HEK293 (cell line): ENCODE measurements at regions not wholly inside any gene's neighbourhood (a gene's known extent, or its start where the extent isn't known, plus 50 kb on each side); places are given as distances from the start of the nearest gene placed in this dataset.

Source experiments
- CTCF ChIA-PET: fragments of 350-600 bp; formaldehyde crosslinking; extraction: SDS; loops from one replicate; lab custom pipeline; 2021; ENCODE audit warnings: antibody characterized with exemption; lab: Yijun Ruan, JAX
- POLR2A ChIA-PET: fragments of 300-600 bp; formaldehyde crosslinking; extraction: SDS; loops from one replicate; lab custom pipeline; 2020; ENCODE audit warnings: antibody characterized with exemption, inconsistent platforms; lab: Yijun Ruan, JAX
- H3K27ac ChIP-seq: fragments of 200-500 bp; sonication (Bioruptor generic); 2 replicates; pipeline ENCODE4 v1.5.1; 2014; ENCODE audit warnings: low read depth, low read length, control low read depth, inconsistent platforms; ENCODE audit errors: extremely low read depth
- H3K36me3 ChIP-seq, 2 experiments: fragments of 200-500 bp in 1 of 2; sonication (Bioruptor generic) in 1 of 2; 1 replicate in 1 of 2; 2 replicates in 1 of 2; pipeline ENCODE4 v1.5.1; 2014 to 2017; ENCODE audit warnings: inconsistent platforms in 2 of 2, low read length in 2 of 2; ENCODE audit not compliant: control insufficient read depth in 2 of 2, insufficient read depth in 1 of 2
- H3K4me1 ChIP-seq: fragments of 200-500 bp; sonication (Bioruptor generic); 2 replicates; pipeline ENCODE4 v1.5.1; 2014; ENCODE audit warnings: mild to moderate bottlenecking, low read length, inconsistent platforms; ENCODE audit not compliant: control insufficient read depth, insufficient read depth
- H3K4me3 ChIP-seq: 2 replicates; pipeline ENCODE4 v1.5.1; 2011; ENCODE audit warnings: low read depth, mild to moderate bottlenecking, control low read depth, low read length, moderate library complexity
- H3K9me3 ChIP-seq: fragments of 200-500 bp; sonication (Bioruptor generic); 2 replicates; pipeline ENCODE4 v1.5.1; 2014; ENCODE audit warnings: low read depth, low read length, inconsistent platforms; ENCODE audit not compliant: control insufficient read depth, insufficient read depth
- EGR2 ChIP-seq: fragments of 450-650 bp; formaldehyde crosslinking; IDR thresholded peaks from 2 replicates; pipeline ENCODE4 v1.5.1; 2016; ENCODE audit warnings: low read depth, missing biosample characterization, missing genetic modification characterization
- KLF1 ChIP-seq: fragments of 450-650 bp; formaldehyde crosslinking; IDR thresholded peaks from 2 replicates; pipeline ENCODE4 v1.5.1; 2016; ENCODE audit warnings: missing biosample characterization, missing genetic modification characterization
- KLF8 ChIP-seq: fragments of 450-650 bp; formaldehyde crosslinking; IDR thresholded peaks from 2 replicates; pipeline ENCODE4 v1.5.1; 2016; ENCODE audit warnings: missing biosample characterization, missing genetic modification characterization
- RBAK ChIP-seq: fragments of 450-650 bp; formaldehyde crosslinking; IDR thresholded peaks from 2 replicates; pipeline ENCODE4 v1.5.1; 2016; ENCODE audit warnings: missing biosample characterization, missing genetic modification characterization
- REPIN1 ChIP-seq: fragments of 450-650 bp; formaldehyde crosslinking; IDR thresholded peaks from 2 replicates; pipeline ENCODE4 v1.5.1; 2017; ENCODE audit warnings: missing biosample characterization, missing genetic modification characterization, low read depth
- SCRT2 ChIP-seq: fragments of 450-650 bp; formaldehyde crosslinking; IDR thresholded peaks from 2 replicates; pipeline ENCODE4 v1.5.1; 2016; ENCODE audit warnings: missing biosample characterization, missing genetic modification characterization
- ZBTB17 ChIP-seq: fragments of 450-650 bp; formaldehyde crosslinking; IDR thresholded peaks from 2 replicates; pipeline ENCODE4 v1.5.1; 2016; ENCODE audit warnings: missing biosample characterization, missing genetic modification characterization
- ZNF157 ChIP-seq: fragments of 450-650 bp; formaldehyde crosslinking; IDR thresholded peaks from 2 replicates; pipeline ENCODE4 v1.5.1; 2016; ENCODE audit warnings: missing biosample characterization, missing genetic modification characterization
- ZNF16 ChIP-seq: fragments of 450-650 bp; formaldehyde crosslinking; IDR thresholded peaks from 2 replicates; pipeline ENCODE4 v1.5.1; 2016; ENCODE audit warnings: low read depth, missing biosample characterization, missing genetic modification characterization
- ZNF174 ChIP-seq: fragments of 450-650 bp; formaldehyde crosslinking; IDR thresholded peaks from 2 replicates; pipeline ENCODE4 v1.5.0; 2017; ENCODE audit warnings: missing biosample characterization, mild to moderate bottlenecking, missing genetic modification characterization
- ZNF214 ChIP-seq: fragments of 450-650 bp; formaldehyde crosslinking; IDR thresholded peaks from 2 replicates; pipeline ENCODE4 v1.5.1; 2017; ENCODE audit warnings: missing biosample characterization, mild to moderate bottlenecking, missing genetic modification characterization, borderline replicate concordance
- ZNF248 ChIP-seq: fragments of 450-650 bp; formaldehyde crosslinking; IDR thresholded peaks from 2 replicates; pipeline ENCODE4 v1.5.1; 2017; ENCODE audit warnings: missing biosample characterization, missing genetic modification characterization
- ZNF292 ChIP-seq: fragments of 450-650 bp; formaldehyde crosslinking; IDR thresholded peaks from 2 replicates; pipeline ENCODE4 v1.5.1; 2016; ENCODE audit warnings: low read depth, missing biosample characterization, missing genetic modification characterization, borderline replicate concordance
- ZNF341 ChIP-seq: fragments of 450-650 bp; formaldehyde crosslinking; IDR thresholded peaks from 2 replicates; pipeline ENCODE4; 2016; ENCODE audit warnings: low read depth, missing biosample characterization, missing genetic modification characterization
- ZNF404 ChIP-seq: fragments of 450-650 bp; formaldehyde crosslinking; IDR thresholded peaks from 2 replicates; pipeline ENCODE4 v1.5.1; 2017; ENCODE audit warnings: missing biosample characterization, missing genetic modification characterization
- ZNF510 ChIP-seq: fragments of 450-650 bp; formaldehyde crosslinking; IDR thresholded peaks from 2 replicates; pipeline ENCODE4 v1.5.1; 2018; ENCODE audit warnings: mild to moderate bottlenecking, missing genetic modification characterization, missing biosample characterization; ENCODE audit not compliant: insufficient replicate concordance
- ZSCAN16 ChIP-seq: fragments of 450-650 bp; formaldehyde crosslinking; IDR thresholded peaks from 2 replicates; pipeline ENCODE4 v1.5.1; 2016; ENCODE audit warnings: missing biosample characterization, missing genetic modification characterization
- TF ChIP-seq, protein P1 (sequence below): fragments of 450-650 bp; formaldehyde crosslinking; IDR thresholded peaks from 2 replicates; pipeline ENCODE4 v1.5.1; 2016; ENCODE audit warnings: missing biosample characterization, missing genetic modification characterization
- TF ChIP-seq, protein P2 (sequence below): fragments of 450-650 bp; formaldehyde crosslinking; IDR thresholded peaks from 2 replicates; pipeline ENCODE4 v1.5.1; 2016; ENCODE audit warnings: missing biosample characterization, missing genetic modification characterization
- TF ChIP-seq, protein P3 (sequence below): fragments of 450-650 bp; formaldehyde crosslinking; IDR thresholded peaks from 2 replicates; pipeline ENCODE4 v1.5.1; 2016; ENCODE audit warnings: missing biosample characterization, missing genetic modification characterization
- TF ChIP-seq, protein P4 (sequence below): fragments of 450-650 bp; formaldehyde crosslinking; IDR thresholded peaks from 2 replicates; pipeline ENCODE4 v1.5.1; 2016; ENCODE audit warnings: missing biosample characterization, missing genetic modification characterization

DNA sequence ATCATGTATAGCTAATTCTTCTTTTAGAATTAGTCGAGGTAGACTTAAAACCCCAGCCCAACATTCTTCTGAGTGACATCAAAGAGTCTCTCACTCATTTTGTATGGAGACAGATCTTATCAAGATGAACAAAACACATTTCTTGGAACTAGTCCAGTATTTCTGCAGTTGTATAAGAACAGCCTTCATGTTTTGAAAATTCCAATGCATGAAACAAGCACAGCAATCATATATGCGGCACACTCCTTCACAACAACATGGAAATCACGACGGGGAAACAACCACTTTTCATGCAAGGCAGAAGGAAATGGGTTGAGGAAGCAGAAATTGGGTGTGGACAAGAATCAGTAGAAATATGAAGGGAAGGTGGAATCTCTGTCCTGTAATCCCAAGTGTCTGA, 113.8 kb downstream of the PLK2 start (continued):
- no peak for TF ChIP-seq ZNF16 (tag by site-specific recombination)
- TF ChIP-seq ZNF341 (tag by site-specific recombination): no peak
- no peak for TF ChIP-seq ZNF292 (tag by site-specific recombination)
- TF ChIP-seq, all 188 proteins: peak for 0

DNA sequence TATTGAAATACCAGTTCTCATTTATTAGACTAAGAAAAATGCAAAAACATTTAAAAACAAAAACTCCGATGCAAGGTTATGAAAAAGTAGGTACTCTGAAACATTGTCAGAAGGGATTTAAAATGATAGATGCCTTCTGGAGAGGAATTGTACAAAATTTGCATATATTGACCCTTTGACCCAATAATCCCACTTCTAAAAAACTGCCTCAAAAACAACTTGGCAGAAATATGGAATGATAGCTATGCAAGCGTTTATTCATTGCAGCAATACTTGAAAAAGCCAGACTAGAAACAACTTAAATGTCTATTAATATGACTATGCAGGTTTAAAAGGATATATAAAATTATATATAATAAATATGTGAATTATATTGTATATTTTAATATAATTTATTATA, 118.4 kb downstream of the PLK2 start:
- TF ChIP-seq ZNF157 (tag by site-specific recombination): no peak
- TF ChIP-seq, protein P1, sequence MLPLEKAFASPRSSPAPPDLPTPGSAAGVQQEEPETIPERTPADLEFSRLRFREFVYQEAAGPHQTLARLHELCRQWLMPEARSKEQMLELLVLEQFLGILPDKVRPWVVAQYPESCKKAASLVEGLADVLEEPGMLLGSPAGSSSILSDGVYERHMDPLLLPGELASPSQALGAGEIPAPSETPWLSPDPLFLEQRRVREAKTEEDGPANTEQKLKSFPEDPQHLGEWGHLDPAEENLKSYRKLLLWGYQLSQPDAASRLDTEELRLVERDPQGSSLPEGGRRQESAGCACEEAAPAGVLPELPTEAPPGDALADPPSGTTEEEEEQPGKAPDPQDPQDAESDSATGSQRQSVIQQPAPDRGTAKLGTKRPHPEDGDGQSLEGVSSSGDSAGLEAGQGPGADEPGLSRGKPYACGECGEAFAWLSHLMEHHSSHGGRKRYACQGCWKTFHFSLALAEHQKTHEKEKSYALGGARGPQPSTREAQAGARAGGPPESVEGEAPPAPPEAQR (tag by site-specific recombination): no peak
- TF ChIP-seq ZBTB17 (tag by site-specific recombination): no peak
- TF ChIP-seq EGR2 (tag by site-specific recombination): no peak
- no peak for TF ChIP-seq ZSCAN16
- no peak for TF ChIP-seq ZNF404 (tag by site-specific recombination)
- TF ChIP-seq RBAK: no peak
- no peak for TF ChIP-seq KLF8 (tag by site-specific recombination)
- no peak for TF ChIP-seq ZNF214 (tag by site-specific recombination)
- H3K27ac ChIP-seq: no peak overlapping the region
- no peaks in the 10 kb centered on the region for H3K4me1 ChIP-seq
- H3K36me3 ChIP-seq: no peaks in the 10 kb centered on the region
- H3K4me3 ChIP-seq: no peak overlapping the region
- ChIA-PET CTCF (interaction anchor here (1.1 kb wide), 1 partner anchor 1043 kb away, joined by 4 read pairs; no protein-coding TSS in a partner anchor), POLR2A (no interaction called here)
- no peaks in the 10 kb centered on the region for H3K9me3 ChIP-seq

DNA sequence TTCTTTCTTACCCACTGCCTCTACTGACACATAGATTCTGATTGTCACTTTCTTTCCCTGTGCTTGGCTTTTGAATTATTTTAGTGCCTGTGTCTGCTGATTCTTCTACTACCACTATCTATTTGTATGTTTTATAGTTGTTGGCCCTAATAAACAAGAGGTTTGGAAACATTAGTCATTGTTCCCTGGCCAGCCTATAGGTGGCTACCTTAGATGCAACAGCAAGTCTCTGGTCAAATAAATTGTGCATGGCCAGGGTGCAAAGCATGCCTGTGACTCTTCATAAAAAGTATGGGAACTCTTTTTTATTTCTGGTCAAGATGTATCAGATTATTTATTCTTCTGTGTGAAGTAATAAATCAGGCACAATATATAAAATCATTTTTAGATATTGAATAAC, 124.4 kb downstream of the PLK2 start:
- Histone ChIP-seq H3K4me3 (no peak overlapping the region), H3K4me1 (no peaks in the 10 kb centered on the region), H3K9me3 (no peaks in the 10 kb centered on the region), H3K36me3 (no peaks in the 10 kb centered on the region), H3K27ac (no peak overlapping the region)
- CTCF ChIA-PET: interaction anchor here (0.7 to 1.3 kb wide), 4 partner anchors 9 to 742 kb away, joined by 3 to 7 read pairs (median 4); no protein-coding TSS in a partner anchor
- POLR2A ChIA-PET: no interaction called here
- TF ChIP-seq, protein P2, sequence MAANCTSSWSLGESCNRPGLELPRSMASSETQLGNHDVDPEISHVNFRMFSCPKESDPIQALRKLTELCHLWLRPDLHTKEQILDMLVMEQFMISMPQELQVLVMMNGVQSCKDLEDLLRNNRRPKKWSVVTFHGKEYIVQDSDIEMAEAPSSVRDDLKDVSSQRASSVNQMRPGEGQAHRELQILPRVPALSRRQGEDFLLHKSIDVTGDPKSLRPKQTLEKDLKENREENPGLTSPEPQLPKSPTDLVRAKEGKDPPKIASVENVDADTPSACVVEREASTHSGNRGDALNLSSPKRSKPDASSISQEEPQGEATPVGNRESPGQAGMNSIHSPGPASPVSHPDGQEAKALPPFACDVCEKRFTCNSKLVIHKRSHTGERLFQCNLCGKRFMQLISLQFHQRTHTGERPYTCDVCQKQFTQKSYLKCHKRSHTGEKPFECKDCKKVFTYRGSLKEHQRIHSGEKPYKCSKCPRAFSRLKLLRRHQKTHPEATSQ (tag by site-specific recombination): no peak
- no peak for TF ChIP-seq ZNF510 (tag by site-specific recombination)
- no peak for TF ChIP-seq ZNF248 (tag by site-specific recombination)
- no peak for TF ChIP-seq ZNF174 (tag by site-specific recombination)

DNA sequence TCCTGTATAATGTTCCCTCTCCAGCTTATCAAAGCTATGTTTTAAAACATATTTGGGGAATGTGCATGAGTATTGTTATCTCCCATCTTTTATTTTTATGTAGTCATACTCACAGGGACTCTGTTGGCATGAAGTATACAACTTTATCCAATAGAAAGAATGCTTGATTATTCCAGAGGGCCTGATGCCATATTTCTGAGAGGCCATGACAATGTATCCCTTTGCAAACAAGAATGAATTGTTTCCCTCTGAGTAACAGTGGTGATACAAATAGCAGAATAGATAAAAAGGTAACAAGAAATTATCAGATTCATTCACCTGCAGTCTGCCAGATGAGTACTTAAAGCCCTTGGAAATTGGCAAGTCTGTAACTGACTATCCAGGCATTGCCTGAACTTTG, 125.9 kb downstream of the PLK2 start:
- ChIA-PET POLR2A (no interaction called here), CTCF (no interaction called here)
- TF ChIP-seq KLF8 (tag by site-specific recombination) (no peak), SCRT2 (no peak), REPIN1 (no peak), KLF1 (tag by site-specific recombination) (no peak)
- TF ChIP-seq, protein P3, sequence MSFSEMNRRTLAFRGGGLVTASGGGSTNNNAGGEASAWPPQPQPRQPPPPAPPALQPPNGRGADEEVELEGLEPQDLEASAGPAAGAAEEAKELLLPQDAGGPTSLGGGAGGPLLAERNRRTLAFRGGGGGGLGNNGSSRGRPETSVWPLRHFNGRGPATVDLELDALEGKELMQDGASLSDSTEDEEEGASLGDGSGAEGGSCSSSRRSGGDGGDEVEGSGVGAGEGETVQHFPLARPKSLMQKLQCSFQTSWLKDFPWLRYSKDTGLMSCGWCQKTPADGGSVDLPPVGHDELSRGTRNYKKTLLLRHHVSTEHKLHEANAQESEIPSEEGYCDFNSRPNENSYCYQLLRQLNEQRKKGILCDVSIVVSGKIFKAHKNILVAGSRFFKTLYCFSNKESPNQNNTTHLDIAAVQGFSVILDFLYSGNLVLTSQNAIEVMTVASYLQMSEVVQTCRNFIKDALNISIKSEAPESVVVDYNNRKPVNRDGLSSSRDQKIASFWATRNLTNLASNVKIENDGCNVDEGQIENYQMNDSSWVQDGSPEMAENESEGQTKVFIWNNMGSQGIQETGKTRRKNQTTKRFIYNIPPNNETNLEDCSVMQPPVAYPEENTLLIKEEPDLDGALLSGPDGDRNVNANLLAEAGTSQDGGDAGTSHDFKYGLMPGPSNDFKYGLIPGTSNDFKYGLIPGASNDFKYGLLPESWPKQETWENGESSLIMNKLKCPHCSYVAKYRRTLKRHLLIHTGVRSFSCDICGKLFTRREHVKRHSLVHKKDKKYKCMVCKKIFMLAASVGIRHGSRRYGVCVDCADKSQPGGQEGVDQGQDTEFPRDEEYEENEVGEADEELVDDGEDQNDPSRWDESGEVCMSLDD: no peak
- TF ChIP-seq, protein P4, sequence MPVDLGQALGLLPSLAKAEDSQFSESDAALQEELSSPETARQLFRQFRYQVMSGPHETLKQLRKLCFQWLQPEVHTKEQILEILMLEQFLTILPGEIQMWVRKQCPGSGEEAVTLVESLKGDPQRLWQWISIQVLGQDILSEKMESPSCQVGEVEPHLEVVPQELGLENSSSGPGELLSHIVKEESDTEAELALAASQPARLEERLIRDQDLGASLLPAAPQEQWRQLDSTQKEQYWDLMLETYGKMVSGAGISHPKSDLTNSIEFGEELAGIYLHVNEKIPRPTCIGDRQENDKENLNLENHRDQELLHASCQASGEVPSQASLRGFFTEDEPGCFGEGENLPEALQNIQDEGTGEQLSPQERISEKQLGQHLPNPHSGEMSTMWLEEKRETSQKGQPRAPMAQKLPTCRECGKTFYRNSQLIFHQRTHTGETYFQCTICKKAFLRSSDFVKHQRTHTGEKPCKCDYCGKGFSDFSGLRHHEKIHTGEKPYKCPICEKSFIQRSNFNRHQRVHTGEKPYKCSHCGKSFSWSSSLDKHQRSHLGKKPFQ (tag by site-specific recombination): no peak
- H3K36me3 ChIP-seq: no peaks in the 10 kb centered on the region
- no peaks in the 10 kb centered on the region for H3K9me3 ChIP-seq
- H3K4me1 ChIP-seq: no peaks in the 10 kb centered on the region
- H3K27ac ChIP-seq: no peak overlapping the region
- H3K4me3 ChIP-seq: no peak overlapping the region
